H9 (cell line): ENCODE measurements at regions not wholly inside any gene's neighbourhood (a gene's known extent, or its start where the extent isn't known, plus 50 kb on each side); places are given as distances from the start of the nearest gene placed in this dataset.

ENCODE experiments used
- DNase-seq: peaks from one replicate; pipeline ENCODE4 v3.0.0-alpha.2; 2017
- H2AFZ ChIP-seq: one replicate; pipeline ENCODE4 v1.6.1; 2013; ENCODE audit warnings: mild to moderate bottlenecking, low read length, control low read depth, moderate library complexity
- H2AK5ac ChIP-seq: 2 replicates; pipeline ENCODE4 v1.6.1; 2013; ENCODE audit warnings: low read length, control low read depth, mixed read lengths; ENCODE audit not compliant: insufficient read length
- H2BK120ac ChIP-seq: one replicate; pipeline ENCODE4 v1.6.1; 2013; ENCODE audit warnings: low read depth, mild to moderate bottlenecking, low read length, control low read depth, inconsistent platforms; ENCODE audit not compliant: poor library complexity, severe bottlenecking
- H2BK12ac ChIP-seq: 2 replicates; pipeline ENCODE4 v1.6.1; 2013; ENCODE audit warnings: low read length, control low read depth, mixed read lengths, low read depth; ENCODE audit not compliant: insufficient read length
- H2BK15ac ChIP-seq: 2 replicates; pipeline ENCODE4 v1.6.1; 2013; ENCODE audit warnings: low read depth, low read length, control low read depth
- H2BK20ac ChIP-seq: one replicate; pipeline ENCODE4 v1.6.1; 2013; ENCODE audit warnings: low read depth, mild to moderate bottlenecking, low read length, control low read depth, inconsistent platforms; ENCODE audit not compliant: poor library complexity, severe bottlenecking
- H2BK5ac ChIP-seq: 2 replicates; pipeline ENCODE4 v1.6.1; 2013; ENCODE audit warnings: low read length, control low read depth, mixed read lengths; ENCODE audit not compliant: insufficient read length
- H3K14ac ChIP-seq: 2 replicates; pipeline ENCODE4 v1.6.1; 2013; ENCODE audit warnings: low read length, control low read depth; ENCODE audit not compliant: insufficient read depth
- H3K18ac ChIP-seq: 2 replicates; pipeline ENCODE4 v1.6.1; 2013; ENCODE audit warnings: low read depth, mild to moderate bottlenecking, mixed read lengths, low read length, control low read depth; ENCODE audit not compliant: insufficient read length
- H3K23ac ChIP-seq: 2 replicates; pipeline ENCODE4 v1.6.1; 2013; ENCODE audit warnings: low read length, control low read depth, mixed read lengths, low read depth; ENCODE audit not compliant: insufficient read length
- H3K23me2 ChIP-seq: 2 replicates; pipeline ENCODE4 v1.6.1; 2013; ENCODE audit warnings: low read depth, mild to moderate bottlenecking, mixed read lengths, low read length, control low read depth; ENCODE audit not compliant: insufficient read length, poor library complexity, severe bottlenecking
- H3K27ac ChIP-seq: 2 replicates; pipeline ENCODE4 v1.5.1; 2013; ENCODE audit warnings: low read length, control low read depth, mixed read lengths, low read depth; ENCODE audit not compliant: insufficient read length
- H3K27me3 ChIP-seq: 2 replicates; pipeline ENCODE4 v1.6.1; 2013; ENCODE audit warnings: low read length, control low read depth, inconsistent platforms; ENCODE audit not compliant: insufficient read depth
- H3K4ac ChIP-seq: 2 replicates; pipeline ENCODE4 v1.6.1; 2013; ENCODE audit warnings: low read depth, mild to moderate bottlenecking, control low read depth, inconsistent platforms, low read length, moderate library complexity
- H3K4me1 ChIP-seq: 2 replicates; pipeline ENCODE4 v1.6.1; 2013; ENCODE audit warnings: low read length, control low read depth, inconsistent platforms; ENCODE audit not compliant: insufficient read depth
- H3K4me2 ChIP-seq: 2 replicates; pipeline ENCODE4 v1.6.1; 2013; ENCODE audit warnings: low read length, control low read depth, mixed read lengths; ENCODE audit not compliant: insufficient read length, insufficient read depth
- H3K56ac ChIP-seq: 2 replicates; pipeline ENCODE4 v1.6.1; 2013; ENCODE audit warnings: low read depth, mild to moderate bottlenecking, mixed read lengths, low read length, control low read depth; ENCODE audit not compliant: insufficient read length
- H3K79me1 ChIP-seq: 2 replicates; pipeline ENCODE4 v1.6.1; 2013; ENCODE audit warnings: low read depth, mild to moderate bottlenecking, moderate library complexity, low read length, control low read depth, inconsistent platforms; ENCODE audit not compliant: insufficient read depth, poor library complexity, severe bottlenecking
- H3K79me2 ChIP-seq: 2 replicates; pipeline ENCODE4 v1.6.1; 2013; ENCODE audit warnings: low read length, control low read depth, inconsistent platforms; ENCODE audit not compliant: insufficient read depth
- H3K9ac ChIP-seq: 2 replicates; pipeline ENCODE4 v1.6.1; 2013; ENCODE audit warnings: low read length, control low read depth, mixed read lengths; ENCODE audit not compliant: insufficient read length; ENCODE audit errors: extremely low read depth
- H3K9me3 ChIP-seq: one replicate; pipeline ENCODE4 v1.6.1; 2013; ENCODE audit warnings: low read depth, low read length, inconsistent platforms; ENCODE audit not compliant: control insufficient read depth
- H3T11ph ChIP-seq: one replicate; pipeline ENCODE4 v1.6.1; 2013; ENCODE audit warnings: mild to moderate bottlenecking, low read length, control low read depth, inconsistent platforms
- H4K20me1 ChIP-seq: one replicate; pipeline ENCODE4 v1.6.1; 2013; ENCODE audit not compliant: control insufficient read depth, insufficient read length, insufficient read depth
- H4K5ac ChIP-seq: 2 replicates; pipeline ENCODE4 v1.6.1; 2013; ENCODE audit warnings: low read depth, mild to moderate bottlenecking, mixed read lengths, low read length, control low read depth; ENCODE audit not compliant: insufficient read length
- H4K8ac ChIP-seq: replicated peaks from 2 replicates; pipeline ENCODE4 v1.6.1; 2013; ENCODE audit warnings: low read length, control low read depth, mixed read lengths, low read depth; ENCODE audit not compliant: insufficient read length
- H4K91ac ChIP-seq: 2 replicates; pipeline ENCODE4 v1.6.1; 2013; ENCODE audit warnings: low read depth, mild to moderate bottlenecking, moderate library complexity, mixed read lengths, low read length, control low read depth; ENCODE audit not compliant: insufficient read length
- H3K27ac Mint-ChIP-seq, 3 experiments: 2 replicates in 2 of 3; 3 replicates in 1 of 3; pipeline ENCODE4 v1.8.0; 2020 to 2021; ENCODE audit warnings: mixed read lengths in 3 of 3, mild to moderate bottlenecking in 1 of 3, moderate library complexity in 1 of 3
- H3K27me3 Mint-ChIP-seq: 2 replicates; pipeline ENCODE4 v1.8.0; 2021; ENCODE audit warnings: low read depth, mild to moderate bottlenecking, moderate library complexity, mixed read lengths
- H3K36me3 Mint-ChIP-seq, 3 experiments: 2 replicates in 2 of 3; 3 replicates in 1 of 3; pipeline ENCODE4 v1.8.0; 2020 to 2021; ENCODE audit warnings: low read depth in 3 of 3, mixed read lengths in 3 of 3; ENCODE audit not compliant: insufficient read depth in 1 of 3
- H3K4me1 Mint-ChIP-seq, 2 experiments: 2 replicates each; pipeline ENCODE4 v1.8.0; 2020; ENCODE audit warnings: mixed read lengths in 2 of 2
- H3K4me3 Mint-ChIP-seq, 2 experiments: 2 replicates in 1 of 2; 3 replicates in 1 of 2; pipeline ENCODE4 v1.8.0; 2020 to 2021; ENCODE audit warnings: mild to moderate bottlenecking in 2 of 2, mixed read lengths in 2 of 2, moderate library complexity in 1 of 2
- H3K9me3 Mint-ChIP-seq, 2 experiments: 2 replicates in 1 of 2; 3 replicates in 1 of 2; pipeline ENCODE4 v1.8.0; 2020; ENCODE audit warnings: mild to moderate bottlenecking in 2 of 2, mixed read lengths in 2 of 2, moderate library complexity in 1 of 2
- CTCF ChIP-seq: fragments of 200-600 bp; sonication (generic); conservative IDR thresholded peaks from 3 replicates; pipeline ENCODE4 v1.8.0; 2021; ENCODE audit warnings: antibody characterized with exemption, mild to moderate bottlenecking

DNA sequence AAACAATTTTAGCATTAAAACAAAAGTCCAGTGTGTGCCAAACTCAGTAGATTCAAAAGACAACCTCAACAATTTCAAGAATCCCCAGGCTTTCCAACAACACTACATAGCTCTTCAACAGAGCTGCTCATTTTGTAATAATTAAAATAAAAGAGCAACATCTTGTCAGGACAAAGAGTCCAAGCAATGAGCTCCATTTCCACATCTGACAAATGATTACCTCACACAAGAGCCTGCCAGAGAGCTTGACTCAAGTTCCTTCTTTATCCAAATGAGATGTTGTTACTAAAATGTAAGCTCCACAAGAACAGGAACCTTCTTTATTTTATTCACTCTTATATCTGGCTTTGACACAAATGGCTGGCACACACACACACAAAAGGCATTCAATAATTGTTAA is 449.8 kb downstream of the HACE1 start:
- H3K56ac ChIP-seq, result no peak overlapping the region
- H3K4me1 ChIP-seq, result no peaks in the 10 kb centered on the region
- H4K5ac ChIP-seq, result no peak overlapping the region
- no peak overlapping the region for H2BK5ac ChIP-seq
- no peak overlapping the region for H4K8ac ChIP-seq
- DNase-seq, result no peak
- no peak overlapping the region for H2AK5ac ChIP-seq
- no peak overlapping the region for H4K91ac ChIP-seq
- H3K79me1 ChIP-seq, result no peaks in the 10 kb centered on the region
- Mint-ChIP-seq H3K4me3 (no peak overlapping the region), H3K27me3 (no peaks in the 10 kb centered on the region), H3K27ac (no peak overlapping the region), H3K9me3 (no peaks in the 10 kb centered on the region), H3K36me3 (no peaks in the 10 kb centered on the region; a peak in 1 of 7 replicates), H3K4me1 (peaks cover 18 to 19% of the 10 kb centered on the region in 2 experiments)
- no peak overlapping the region for H3K9ac ChIP-seq
- H3K23ac ChIP-seq, result no peak overlapping the region
- H3K14ac ChIP-seq, result no peak overlapping the region
- no peaks in the 10 kb centered on the region for H3K23me2 ChIP-seq
- H3K27me3 ChIP-seq, result no peaks in the 10 kb centered on the region
- H2AFZ ChIP-seq, result no peak overlapping the region
- H3K18ac ChIP-seq, result no peak overlapping the region
- no peak overlapping the region for H3T11ph ChIP-seq
- H2BK15ac ChIP-seq, result no peak overlapping the region
- H3K9me3 ChIP-seq, result no peaks in the 10 kb centered on the region
- no peaks in the 10 kb centered on the region for H4K20me1 ChIP-seq
- no peak overlapping the region for H3K27ac ChIP-seq
- H3K4me2 ChIP-seq, result no peak overlapping the region
- no peak overlapping the region for H2BK20ac ChIP-seq
- H3K79me2 ChIP-seq, result no peaks in the 10 kb centered on the region
- no peak overlapping the region for H2BK120ac ChIP-seq
- no peak overlapping the region for H3K4ac ChIP-seq
- TF ChIP-seq CTCF, result no peak
- H2BK12ac ChIP-seq, result no peak overlapping the region
